ENCODE measurements at regions not wholly inside any gene's neighbourhood (a gene's known extent, or its start where the extent isn't known, plus 50 kb on each side); places are given as distances from the start of the nearest gene placed in this dataset.

- DNase-seq (ENCODE audit: low read depth) = no peak
- H3K4me3 ChIP-seq (ENCODE audit: low read depth, low read length) = no peak overlapping the region
- TF ChIP-seq CTCF (IDR thresholded peaks at IDR 0.05; ENCODE audit: low read depth, low read length, missing control alignments) = no peak
These were observed 178.8 kb downstream of the EXOC5 start for GRCh38 chr14:57089901-57090300.

GRCh38 chr14:57087841-57088240 is 180.9 kb downstream of the EXOC5 start:
- no peak overlapping the region for H3K4me3 ChIP-seq (ENCODE audit: low read depth, low read length)
- TF ChIP-seq CTCF (IDR thresholded peaks at IDR 0.05; ENCODE audit: low read depth, low read length, missing control alignments) = no peak
- no peak for DNase-seq (ENCODE audit: low read depth)

- no peak for DNase-seq (ENCODE audit: low read depth)
- no peak overlapping the region for H3K4me3 ChIP-seq (ENCODE audit: low read depth, low read length)
- no peak for TF ChIP-seq CTCF (IDR thresholded peaks at IDR 0.05; ENCODE audit: low read depth, low read length, missing control alignments)
These were observed 182.2 kb downstream of the EXOC5 start for GRCh38 chr14:57086271-57087162.

- no peak overlapping the region for H3K4me3 ChIP-seq (ENCODE audit: low read depth, low read length)
- no peak for TF ChIP-seq CTCF (IDR thresholded peaks at IDR 0.05; ENCODE audit: low read depth, low read length, missing control alignments)
- DNase-seq (ENCODE audit: low read depth) = no peak
These were observed 182.9 kb downstream of the EXOC5 start for GRCh38 chr14:57085801-57086200.

- no peak overlapping the region for H3K4me3 ChIP-seq (ENCODE audit: low read depth, low read length)
- DNase-seq (ENCODE audit: low read depth) = no peak
- no peak for TF ChIP-seq CTCF (IDR thresholded peaks at IDR 0.05; ENCODE audit: low read depth, low read length, missing control alignments)
These were observed 183.7 kb downstream of the EXOC5 start for GRCh38 chr14:57085043-57085442.

- H3K4me3 ChIP-seq (ENCODE audit: low read depth, low read length) = no peak overlapping the region
- no peak for DNase-seq (ENCODE audit: low read depth)
- no peak for TF ChIP-seq CTCF (IDR thresholded peaks at IDR 0.05; ENCODE audit: low read depth, low read length, missing control alignments)
These were observed 188.0 kb downstream of the EXOC5 start for GRCh38 chr14:57080691-57081090.

GRCh38 chr14:57078054-57078453 is 190.7 kb downstream of the EXOC5 start:
- no peak for TF ChIP-seq CTCF (IDR thresholded peaks at IDR 0.05; ENCODE audit: low read depth, low read length, missing control alignments)
- DNase-seq (ENCODE audit: low read depth) = no peak
- H3K4me3 ChIP-seq (ENCODE audit: low read depth, low read length) = no peak overlapping the region

Data from GM12864 (cell line).